IPS-NIHi7 (cell line): ENCODE measurements at regions not wholly inside any gene's neighbourhood (a gene's known extent, or its start where the extent isn't known, plus 50 kb on each side); places are given as distances from the start of the nearest gene placed in this dataset.

Experiments
- DNase-seq: peaks from one replicate; pipeline ENCODE4 v3.0.0; 2012; ENCODE audit warnings: mixed read lengths; ENCODE audit errors: extremely low spot score

DNA sequence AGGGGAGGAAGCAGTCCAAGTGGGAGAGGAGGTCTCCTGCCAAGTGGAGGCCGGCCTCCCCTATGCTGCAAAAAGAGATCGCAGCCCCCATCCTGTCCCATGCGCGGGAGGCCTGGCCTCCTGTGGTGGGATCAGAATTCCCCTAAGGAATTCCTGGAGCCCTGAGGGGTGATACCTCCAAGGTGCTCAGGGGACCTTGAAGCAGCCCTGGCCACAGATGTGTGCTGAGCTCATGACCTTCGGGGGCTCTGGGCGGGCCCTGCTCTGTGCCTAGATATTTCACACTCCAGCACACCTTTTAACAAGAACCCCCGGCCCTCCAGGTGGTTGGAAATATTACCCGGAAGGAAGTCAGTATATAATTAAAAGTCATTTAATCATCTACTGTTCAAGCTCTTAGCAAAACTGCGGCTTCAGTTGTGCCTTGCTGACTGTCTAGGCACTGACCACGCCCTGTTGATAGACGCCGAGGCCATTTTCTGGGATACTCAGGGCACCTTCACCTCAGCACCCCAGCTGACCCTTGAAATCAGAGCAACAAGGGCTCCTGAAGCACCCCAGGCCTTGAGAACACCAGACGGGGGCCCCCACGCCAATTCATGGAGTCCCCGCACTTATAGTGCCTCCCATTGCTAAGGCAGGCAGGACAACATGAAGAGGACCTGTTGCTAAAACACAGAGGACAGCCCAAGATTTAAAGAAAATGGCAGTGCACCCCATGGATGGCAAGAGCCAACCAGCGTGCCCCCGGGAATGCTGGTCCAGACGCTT is 119.1 kb downstream of the NDUFA10 start:
- DNase-seq, result peak; percentile 9

DNA sequence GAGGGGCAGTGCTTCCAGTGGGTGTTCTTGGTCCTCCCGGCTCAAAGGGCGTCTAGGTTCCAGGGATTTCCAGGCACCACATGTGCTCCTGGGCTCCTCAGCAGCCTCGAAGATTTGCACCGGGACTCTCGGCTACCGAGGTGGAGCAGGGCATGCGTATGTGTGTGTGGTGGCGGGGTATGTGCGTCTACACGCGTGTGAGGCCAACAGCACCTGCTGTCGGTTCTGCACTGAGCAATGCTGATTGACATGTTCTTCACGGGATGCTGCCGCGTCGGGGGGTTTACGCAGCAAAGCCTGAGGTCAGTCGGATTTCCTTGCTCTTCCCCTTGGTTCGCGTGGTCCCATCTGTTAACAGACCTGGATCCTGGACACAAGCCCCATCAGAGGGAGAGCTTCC is 119.8 kb downstream of the NDUFA10 start:
- peak; percentile 8 for DNase-seq

DNA sequence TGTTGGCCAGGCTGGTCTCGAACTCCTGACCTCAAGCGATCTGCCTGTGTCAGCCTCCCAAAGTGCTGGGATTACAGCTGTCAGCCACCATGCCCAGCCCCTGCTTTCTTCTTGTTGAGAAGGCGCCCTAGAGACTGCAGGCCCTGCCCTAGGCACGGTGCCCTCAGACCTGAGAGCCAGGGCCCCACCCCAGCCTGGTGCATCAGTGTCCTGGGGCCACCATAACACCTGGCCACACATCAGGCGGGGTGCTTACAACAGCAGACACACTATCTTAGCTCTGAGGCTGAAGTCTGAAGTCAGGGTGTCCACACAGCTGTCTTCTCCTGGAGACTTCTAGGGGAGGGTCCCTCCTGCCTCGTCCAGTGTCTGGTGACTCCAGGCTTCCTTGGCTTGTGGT is 120.6 kb downstream of the NDUFA10 start:
- peak; percentile 4 for DNase-seq

DNA sequence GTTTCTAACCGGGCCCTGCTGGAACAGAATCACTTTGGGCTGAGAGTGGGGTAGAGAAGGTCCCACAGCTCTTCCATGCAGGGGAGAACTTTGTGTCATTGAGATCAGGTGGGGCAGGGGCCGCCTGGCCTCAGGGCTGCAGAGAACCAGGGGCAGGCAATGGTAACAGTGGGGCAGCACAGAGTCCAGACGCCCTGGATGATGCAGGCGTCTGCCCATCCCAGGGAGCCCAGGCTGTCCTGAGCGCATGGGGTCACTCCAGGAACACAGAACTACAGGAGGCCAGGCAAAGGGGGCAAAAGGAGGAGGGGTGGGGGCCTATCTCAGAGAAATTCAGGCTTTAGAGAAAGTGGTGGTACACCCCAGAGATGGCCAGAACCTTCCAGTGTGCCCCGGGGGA is 121.3 kb downstream of the NDUFA10 start:
- peak; percentile 14 for DNase-seq

DNA sequence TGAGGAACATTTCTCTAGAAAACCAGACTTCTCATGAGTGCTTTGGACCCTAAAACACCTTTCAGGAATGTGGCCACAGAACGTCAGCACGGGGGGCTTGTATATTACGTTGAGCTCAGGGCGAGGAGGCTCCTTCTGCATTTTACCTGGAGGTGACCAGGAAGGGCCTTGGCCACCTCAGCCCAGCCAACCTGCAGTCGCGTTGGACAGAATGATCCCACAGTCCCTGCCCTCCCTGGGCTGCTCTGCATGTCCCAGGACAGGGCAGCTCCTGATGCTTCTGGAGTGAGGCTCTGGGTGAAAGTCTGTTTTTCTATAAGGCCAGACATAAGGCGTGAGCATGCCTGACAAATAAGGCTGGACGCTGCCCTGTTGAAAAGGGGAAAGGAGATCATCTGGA is 121.9 kb downstream of the NDUFA10 start:
- DNase-seq, result peak; percentile 12

DNA sequence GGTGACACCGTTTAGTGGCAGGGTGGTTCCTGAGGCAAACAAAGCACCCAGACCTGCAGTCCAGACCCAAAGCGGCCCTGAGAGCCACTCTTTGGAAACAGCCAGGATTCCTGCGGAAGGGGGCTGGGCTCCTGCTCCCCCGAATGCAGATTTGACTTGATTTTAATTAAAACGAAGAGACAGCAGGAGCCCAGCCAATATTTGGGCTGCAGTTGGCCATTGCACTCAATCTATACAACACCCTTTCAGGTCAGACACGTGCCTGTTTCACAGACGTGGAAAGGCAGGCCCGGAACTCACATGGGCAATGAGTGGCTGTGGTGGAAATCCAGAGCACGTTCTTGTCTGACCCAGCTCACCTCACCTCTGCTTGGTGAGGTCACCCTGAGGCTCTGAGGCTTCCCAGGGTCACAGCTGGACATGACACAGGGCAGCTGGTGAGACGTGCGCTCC is 122.4 kb downstream of the NDUFA10 start:
- peak; percentile 40 for DNase-seq

DNA sequence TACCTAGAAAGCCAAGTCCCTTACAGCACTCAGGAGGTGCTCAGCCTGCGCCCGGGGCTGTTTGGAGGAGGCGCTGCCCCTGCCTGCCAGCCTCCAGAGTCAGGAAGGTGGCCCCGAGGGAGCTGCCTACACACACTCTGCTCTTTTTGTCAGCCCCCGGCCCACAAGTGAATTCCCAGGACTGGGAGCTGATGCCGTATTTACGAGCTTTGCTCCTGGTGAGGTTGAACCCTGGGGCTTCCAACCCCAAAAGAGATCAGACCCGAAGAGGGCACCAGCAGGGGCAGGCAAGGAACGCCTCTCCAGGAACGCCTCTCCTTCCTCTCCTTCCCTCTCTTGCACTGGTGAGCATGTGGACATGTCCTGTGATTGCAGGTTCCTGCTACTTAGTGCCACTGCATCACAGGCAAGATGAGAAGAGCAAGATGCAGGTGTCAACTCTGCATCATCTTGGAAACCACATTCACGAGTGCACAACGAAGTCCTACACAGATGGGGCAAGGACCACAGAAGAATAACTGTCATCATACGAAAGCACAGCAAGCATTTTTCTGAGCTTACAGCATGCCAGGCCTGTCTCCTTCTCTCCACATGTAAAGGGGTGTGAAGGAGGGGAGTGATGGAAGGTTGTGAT is 126.7 kb downstream of the NDUFA10 start:
- DNase-seq, result no peak

DNA sequence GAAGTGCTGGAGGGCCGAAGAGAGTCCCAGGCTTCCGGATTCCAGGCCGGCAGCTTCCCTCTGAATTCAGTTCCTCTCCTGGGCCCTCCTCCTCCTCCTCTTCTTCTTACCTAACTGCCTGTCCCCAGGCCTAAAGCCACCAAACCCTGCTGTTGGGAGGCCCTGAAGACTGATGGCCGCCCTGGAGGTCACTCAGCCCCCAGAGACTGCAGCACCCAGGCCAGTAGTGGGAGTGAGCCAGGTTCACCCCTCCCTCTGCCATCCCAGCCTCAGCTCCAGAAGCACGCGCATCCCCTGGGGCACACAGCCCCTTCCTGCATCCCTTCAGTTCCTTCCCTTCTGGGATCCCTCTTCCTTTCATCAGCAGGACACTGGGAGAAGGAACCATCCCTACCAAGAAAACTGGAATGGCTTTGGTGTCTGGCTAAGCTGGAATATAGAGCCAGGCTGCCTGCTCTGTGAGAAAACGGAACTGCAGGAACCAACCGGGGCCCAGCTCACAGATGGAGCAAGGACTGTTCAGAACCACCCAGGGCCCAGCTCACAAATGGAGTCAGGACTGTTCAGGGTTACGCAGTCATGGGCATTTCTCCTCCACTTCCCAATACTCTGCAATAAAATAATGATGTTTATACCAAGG is 127.4 kb downstream of the NDUFA10 start:
- no peak for DNase-seq

DNA sequence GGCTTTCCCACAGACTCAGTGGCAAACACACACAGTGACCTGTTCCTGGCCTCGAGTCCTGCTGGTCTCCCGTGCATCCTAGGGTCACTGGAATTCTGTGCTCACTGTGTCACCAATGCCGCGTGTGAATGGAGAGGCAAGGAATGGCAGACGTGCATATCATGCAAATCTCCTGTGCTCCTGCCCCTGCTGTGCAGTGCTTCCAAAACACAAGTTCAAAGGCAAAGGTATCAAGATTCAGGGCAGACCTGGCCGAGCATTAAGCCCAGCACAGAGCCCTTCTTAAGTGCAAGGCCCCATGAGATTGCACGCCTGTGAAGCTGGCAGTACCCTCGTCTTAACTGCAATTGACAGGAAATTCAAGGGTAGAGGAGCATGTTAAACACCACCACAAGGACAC is 129.1 kb downstream of the NDUFA10 start:
- DNase-seq, result no peak

DNA sequence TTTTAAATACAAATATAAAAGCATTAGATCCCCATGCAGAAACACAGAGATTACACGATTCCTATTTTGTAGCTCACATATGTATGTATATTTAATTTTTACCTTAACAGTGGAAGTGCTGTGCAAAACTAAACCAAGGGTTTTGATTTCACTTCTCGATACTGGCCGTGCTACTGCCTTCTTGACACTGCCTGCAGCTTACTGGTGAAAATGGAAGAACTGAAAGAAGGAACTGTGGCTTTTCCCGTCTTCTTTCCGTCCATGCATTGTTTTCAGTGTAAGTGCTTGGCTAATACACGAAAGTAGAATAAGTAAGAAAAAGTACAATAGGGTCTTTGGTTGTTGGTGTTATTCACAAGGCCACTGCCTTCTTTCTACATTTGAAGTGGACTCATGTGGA is 129.5 kb downstream of the NDUFA10 start:
- DNase-seq, result no peak

DNA sequence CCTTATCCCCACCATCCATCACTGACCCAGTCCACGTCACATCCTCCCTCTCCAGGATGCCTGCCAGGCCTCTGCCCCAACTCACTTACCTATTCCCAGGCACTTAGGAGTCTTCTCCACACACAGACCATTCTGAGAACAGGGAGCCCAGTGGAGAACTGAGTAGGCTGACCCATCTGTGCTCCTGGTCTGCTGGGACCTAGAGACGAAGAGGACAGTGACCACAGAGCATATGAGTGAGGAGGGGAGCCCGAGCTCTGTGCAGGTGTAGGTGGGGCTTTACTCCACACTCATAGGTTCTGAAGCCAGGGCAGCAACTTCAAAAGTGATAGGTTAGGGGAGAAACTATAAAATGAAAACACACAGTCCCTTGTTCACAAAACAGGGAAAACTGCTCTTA is 130.0 kb downstream of the NDUFA10 start:
- DNase-seq, result no peak

DNA sequence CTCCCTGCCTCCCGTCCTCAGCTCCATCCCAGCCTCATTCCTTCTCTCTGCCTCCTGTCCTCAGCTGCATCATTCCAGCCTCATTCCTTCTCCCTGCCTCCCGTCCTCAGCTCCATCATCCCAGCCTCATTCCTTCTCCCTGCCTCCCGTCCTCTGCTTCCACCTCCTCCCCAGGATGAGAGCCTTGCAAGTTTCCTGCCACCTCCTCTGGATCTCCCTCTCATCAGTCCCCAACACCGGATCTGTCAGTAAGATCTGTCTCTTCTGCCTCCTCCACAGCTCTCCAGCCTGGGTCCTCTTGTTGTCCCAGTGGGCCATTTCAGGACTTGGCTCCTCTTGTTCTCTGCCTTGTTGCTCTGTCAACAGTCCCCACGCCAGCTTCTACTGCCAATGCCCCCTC is 130.9 kb downstream of the NDUFA10 start:
- no peak for DNase-seq

DNA sequence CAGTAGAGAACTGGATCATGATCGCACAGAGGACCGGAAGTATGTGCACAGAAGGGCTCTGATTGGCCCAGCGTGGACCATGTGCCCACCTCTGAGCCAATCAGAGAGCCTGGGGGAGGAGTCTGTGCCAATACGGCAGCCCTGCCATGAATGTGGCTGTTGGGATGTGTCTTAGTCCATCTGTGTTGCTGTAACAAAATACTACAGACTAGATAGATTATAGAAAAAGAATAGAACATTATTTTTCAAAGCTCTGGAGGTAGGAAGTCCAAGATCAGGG is 132.0 kb downstream of the NDUFA10 start:
- DNase-seq, result no peak

DNA sequence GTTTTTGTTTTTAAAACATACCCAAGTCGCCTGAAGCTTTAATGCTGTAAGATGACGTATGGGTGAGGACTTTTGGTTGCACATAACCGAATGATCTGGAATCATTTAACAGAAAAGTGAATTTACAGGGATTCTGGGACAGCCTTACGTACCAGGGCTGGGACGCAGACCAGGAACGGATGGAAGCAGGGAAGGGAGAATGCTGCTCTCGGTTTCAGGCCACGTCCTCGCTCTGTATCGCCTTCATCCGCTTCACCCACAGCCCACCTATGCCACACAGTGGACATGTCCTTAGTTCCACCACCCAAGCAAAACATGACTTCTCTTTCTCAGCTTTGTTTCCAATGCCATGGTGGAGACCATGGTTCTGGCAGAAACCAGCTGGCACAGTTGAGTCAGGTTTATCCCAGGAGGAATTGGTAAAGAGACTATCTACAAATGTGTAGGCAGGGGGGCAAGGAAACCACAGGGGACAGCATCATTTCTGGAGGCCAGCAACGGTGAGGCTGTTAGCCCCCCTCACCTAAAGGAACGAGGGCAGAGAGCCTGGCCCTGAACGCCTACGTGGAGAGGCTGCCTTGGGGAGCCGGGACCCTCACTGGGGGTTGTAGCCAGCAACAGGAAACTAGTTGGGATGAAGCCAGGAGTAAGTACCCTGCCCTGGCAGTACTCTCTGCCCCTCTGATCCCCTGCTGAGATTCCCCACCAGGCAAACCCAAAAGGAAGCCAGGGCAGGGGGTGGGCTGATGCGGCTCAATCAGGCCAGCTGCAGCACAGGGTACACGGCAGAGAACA is 132.5 kb downstream of the NDUFA10 start:
- DNase-seq, result no peak

DNA sequence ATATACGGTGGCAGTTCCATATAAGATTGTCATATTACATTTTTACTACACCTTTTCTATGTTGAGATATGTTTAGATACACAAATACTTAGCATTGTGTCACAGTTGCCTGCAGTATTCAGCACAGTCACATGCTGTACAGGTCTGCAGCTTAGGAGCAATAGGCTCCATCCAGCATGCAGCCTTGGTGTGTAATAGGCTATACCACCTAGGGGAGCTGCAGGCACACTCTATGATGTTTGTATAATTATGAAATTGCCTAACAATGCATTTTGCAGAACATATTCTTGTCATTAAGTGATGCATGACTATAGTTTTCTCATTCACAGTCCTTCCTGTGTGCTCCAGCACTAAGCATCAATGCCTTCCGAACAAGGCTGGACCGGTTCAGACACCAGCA is 133.4 kb downstream of the NDUFA10 start:
- no peak for DNase-seq

DNA sequence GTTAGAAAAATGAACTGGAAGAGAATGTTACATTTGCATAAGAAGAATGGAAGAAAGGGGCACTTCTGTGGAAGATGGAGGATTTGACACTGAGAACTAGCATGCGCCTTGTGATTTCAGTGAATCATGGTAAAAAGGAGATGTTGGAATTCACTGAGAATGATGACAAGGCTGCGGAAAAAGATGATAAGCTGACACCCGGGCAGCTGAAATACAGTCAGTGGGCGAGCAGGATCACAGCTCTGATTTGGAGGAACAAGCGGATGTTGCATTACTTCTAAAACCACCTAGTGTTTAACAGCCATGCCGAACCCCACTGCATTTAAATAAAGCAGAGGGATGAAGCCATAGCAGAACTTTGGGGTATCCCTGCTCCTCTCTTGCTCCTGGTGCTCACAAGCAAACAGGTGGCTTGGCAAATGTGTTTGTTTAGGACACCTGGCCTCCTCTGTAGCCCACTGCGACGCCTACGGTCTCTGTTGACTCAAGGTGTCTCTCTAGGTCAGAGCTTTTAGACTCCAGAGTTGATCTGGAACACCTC is 134.9 kb downstream of the NDUFA10 start:
- DNase-seq, result peak; percentile 3

DNA sequence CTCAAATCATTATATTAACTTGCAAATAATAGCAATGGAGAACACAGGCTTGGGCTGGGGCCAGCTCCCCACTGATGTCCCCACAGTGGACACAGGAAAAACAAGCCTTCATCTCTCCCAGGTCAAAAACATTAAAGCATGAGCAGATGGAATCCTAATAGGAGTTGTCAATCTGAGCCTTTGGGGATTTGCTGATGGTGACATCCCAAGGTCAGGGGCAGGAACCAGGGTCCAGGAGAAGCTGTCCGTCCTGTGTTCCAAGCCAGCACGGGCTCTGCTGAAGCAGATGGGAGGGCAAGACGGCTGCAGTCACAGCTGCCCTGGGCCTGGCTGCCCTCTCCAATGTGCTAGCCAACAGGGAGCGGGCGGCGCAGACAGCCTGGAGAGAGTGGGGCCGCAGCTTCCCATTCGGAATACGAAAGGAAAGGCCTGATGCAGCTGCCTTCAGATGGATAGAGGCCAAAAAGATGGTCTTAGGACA is 135.5 kb downstream of the NDUFA10 start:
- peak; percentile 13 for DNase-seq

DNA sequence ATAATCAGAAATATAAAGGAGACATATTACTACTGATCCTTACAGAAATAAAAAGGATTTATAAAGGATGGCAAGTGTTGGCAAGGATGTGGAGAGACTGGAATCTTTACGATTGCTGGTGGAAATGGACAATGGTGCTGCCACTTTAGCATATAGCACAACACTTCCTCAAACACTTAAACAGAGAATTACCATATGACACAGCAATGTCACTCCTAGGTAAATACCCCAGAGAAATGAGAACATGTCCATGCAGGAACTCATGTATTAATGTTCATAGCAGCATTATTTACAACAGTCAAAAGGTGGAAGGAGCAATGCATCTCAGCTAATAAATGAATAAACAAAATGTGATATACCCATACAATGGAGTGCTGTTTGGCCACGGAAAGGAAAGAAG is 137.5 kb downstream of the NDUFA10 start:
- DNase-seq, result no peak

DNA sequence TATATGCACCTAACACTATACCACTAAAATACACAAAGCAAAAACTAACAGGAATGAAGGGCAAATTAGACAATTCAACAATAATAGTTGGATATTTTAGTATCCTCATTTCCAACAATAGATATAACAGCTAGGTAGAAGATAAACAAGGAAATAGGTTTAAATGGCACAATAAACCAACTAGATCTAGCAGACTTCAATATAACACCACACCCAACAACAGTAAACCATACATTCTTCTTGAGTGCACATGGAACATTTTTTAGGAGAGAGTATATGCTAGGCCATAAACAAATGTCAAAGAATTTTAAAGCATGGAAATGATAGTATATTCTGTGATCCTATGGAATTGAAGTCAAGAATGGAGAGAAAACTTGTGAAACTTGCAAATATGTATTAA is 138.4 kb downstream of the NDUFA10 start:
- no peak for DNase-seq

DNA sequence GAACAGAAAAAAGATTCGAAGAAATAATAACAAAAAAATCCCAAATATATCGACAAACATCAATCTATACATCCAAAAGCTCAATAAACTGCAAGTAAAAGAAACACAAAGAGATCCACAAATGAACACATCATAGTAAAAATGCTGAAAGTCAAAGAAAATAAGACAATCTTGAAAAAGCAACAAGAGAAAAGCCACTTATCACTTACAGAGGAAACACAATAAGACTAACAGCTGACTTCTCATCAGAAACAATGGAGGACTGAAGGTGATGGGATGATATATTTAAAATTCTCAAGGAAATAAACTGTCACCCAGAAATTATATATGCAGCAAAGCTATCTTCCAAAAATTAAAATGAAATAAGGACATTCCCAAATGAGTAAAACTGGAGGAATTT is 140.3 kb downstream of the NDUFA10 start:
- DNase-seq, result no peak

DNA sequence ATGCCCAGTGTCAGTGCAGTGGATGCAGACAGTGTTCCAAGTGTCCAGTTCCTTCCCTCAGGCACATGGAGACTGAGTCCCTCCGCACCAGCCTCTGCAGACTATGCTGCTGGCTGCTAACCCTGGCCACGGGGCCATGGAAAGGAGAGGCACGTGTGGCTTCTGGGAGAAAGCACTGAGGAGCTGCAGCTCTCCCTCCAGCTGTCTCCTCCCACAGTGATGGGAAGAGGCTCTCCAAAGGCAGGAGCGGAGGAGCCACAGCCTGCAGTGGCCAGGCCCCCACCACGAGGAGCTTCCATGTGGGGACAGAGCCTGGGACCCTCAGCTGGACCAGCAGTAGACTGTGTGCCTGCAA is 141.1 kb downstream of the NDUFA10 start:
- no peak for DNase-seq
